ENCODE measurements at regions not wholly inside any gene's neighbourhood (a gene's known extent, or its start where the extent isn't known, plus 50 kb on each side); places are given as distances from the start of the nearest gene placed in this dataset.

GRCh38 chr2:236647621-236648020, 78.0 kb downstream of the ACKR3 start:
- intact Hi-C loops (cut with DNase I): no loop called here
- DNase-seq (ENCODE audit: missing footprints): no peak
- ATAC-seq: no peak

DNA sequence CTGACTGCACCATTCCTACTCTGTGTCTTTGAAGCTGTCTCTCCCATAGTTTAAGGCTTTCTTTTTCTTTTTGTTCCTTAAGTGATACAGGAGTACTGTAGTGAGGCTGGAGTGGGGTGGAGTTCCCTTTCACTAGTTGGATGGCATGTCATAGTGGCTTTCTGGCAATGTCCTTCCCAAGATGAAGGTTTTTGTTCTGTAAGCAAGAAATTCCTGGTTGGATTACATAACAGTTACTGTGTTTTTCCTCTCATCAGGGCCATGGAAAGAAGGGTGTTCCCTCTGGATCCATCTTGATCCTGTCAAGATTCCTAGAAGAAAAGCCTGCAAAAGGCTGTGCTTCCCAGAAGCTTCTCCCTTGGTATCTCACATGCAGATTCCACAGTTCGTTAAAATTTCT, 84.2 kb downstream of the ACKR3 start:
- intact Hi-C loops (cut with DNase I): loop anchor here (10.0 kb wide), 1 partner anchor 321 kb away; no protein-coding TSS in a partner anchor
- DNase-seq (ENCODE audit: missing footprints): no peak
- peak; percentile 76 for ATAC-seq

GRCh38 chr2:236654496-236654895, 84.9 kb downstream of the ACKR3 start:
- intact Hi-C loops (cut with DNase I): loop anchor here (10.0 kb wide), 1 partner anchor 320 kb away; no protein-coding TSS in a partner anchor
- DNase-seq (ENCODE audit: missing footprints) (no peak), ATAC-seq (no peak)

DNA sequence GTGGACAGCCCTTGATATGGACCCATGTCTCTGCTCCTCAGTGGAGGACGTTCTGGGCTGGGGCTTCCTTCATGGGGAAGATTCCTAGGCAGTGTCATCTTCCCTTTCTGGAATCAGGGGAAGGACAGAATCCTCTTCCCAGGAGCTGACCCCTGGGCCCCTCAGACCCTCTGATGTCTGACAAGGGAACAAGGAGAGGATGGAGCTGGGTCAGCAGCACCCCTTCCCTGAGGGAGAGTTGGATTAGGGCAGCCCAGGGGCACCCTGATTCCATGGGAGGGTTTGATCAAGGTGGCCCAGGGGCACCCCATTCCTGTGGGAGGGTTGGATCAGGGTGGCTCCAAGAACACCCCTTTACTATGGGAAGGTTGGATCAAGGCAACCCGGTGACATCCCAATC, 86.5 kb downstream of the ACKR3 start:
- intact Hi-C loops (cut with DNase I): loop anchor here (10.0 kb wide), 1 partner anchor 319 kb away; no protein-coding TSS in a partner anchor
- ATAC-seq (no peak), DNase-seq (ENCODE audit: missing footprints) (no peak)

GRCh38 chr2:236656721-236657120, 87.1 kb downstream of the ACKR3 start:
- ATAC-seq (no peak), DNase-seq (ENCODE audit: missing footprints) (no peak)
- intact Hi-C loops (cut with DNase I): loop anchor here (10.0 kb wide), 1 partner anchor 318 kb away; no protein-coding TSS in a partner anchor

DNA sequence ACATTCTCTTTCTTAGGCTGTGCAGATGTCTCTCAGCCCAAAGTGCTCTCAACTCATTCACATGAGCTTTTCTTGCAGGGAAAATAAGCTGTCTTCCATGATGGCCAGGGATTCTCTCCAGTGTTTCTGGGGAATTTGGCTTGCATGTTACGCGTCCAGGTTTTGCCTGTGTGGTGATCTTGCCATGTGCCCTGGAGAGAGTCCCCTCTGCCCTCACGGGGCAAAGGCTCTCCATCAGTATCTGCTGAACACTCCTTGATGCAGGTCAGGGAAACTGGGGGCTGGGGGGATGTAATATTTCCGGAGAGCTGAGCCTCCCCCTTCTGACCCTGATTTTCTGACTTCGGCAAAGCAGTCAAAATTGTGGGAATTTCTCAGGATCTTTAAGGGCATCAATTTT, 87.6 kb downstream of the ACKR3 start:
- DNase-seq (ENCODE audit: missing footprints) (no peak), ATAC-seq (no peak)
- intact Hi-C loops (cut with DNase I): loop anchor here (10.0 kb wide), 1 partner anchor 318 kb away; no protein-coding TSS in a partner anchor

GRCh38 chr2:236657801-236658200, 88.2 kb downstream of the ACKR3 start:
- ATAC-seq: no peak
- no peak for DNase-seq (ENCODE audit: missing footprints)
- intact Hi-C loops (cut with DNase I): loop anchor here (10.0 kb wide), 1 partner anchor 317 kb away; no protein-coding TSS in a partner anchor

DNA sequence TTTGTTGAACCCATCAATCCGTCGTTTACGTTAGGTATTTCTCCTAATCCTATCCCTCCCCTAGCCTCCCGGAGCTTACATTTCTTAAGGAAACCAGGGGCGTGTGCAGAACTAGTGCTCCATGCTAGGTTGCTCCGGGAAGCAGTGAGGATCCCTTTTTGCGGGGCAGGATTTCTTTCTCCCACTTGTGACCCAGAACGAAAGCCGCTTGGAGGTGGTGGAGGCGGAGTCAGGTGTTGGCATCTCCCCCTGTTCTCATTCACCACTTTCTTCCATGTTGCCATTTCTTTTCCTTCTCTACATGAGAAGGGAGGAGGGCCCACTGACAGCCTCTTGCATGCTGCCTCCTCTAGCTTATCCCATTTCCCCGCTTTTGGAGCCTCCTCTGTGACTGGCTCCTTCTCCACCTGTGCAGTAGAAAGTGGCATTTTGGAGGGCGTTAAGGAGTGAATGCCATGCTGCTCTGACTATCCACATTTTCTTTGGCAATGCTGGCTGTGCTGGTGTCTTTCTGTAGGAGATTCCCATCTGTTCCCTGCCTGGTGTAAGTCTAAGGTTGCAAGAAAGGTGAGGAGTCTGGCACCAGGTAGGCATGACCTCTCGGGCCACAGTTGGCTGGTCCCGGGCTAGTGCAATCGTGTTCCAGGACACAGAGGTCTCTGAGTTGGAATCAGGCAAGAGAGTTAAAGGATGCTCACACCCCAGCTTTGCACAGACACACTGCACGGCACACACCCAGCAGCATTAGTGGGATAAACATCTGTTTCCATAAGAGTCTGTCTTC, 89.5 kb downstream of the ACKR3 start:
- ATAC-seq (no peak), DNase-seq (ENCODE audit: missing footprints) (no peak)
- intact Hi-C loops (cut with DNase I): loop anchor here (10.0 kb wide), 1 partner anchor 316 kb away; no protein-coding TSS in a partner anchor

DNA sequence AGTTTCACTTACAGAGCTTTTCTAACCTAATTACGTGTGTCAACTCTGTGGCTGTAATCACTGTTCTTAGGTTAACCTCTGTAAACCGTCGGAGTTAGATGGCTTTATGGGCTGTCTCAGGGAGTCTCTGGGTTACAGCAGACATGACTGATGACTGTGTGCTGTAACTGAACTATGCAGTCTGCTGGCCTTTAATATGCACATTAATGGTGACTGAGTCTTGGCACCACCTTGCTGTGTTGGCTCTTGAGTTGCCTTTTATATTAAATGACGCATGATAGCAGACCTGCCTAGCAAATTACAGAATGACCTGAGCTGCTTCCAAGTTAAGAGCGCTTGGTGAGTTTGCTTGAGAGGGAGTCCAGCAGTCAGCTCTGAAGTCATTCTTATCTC, 90.1 kb downstream of the ACKR3 start:
- intact Hi-C loops (cut with DNase I): loop anchor here (10.0 kb wide), 1 partner anchor 315 kb away; no protein-coding TSS in a partner anchor
- DNase-seq (ENCODE audit: missing footprints) (no peak), ATAC-seq (no peak)

GRCh38 chr2:236661061-236661761, 91.6 kb downstream of the ACKR3 start:
- intact Hi-C loops (cut with DNase I): no loop called here
- DNase-seq (ENCODE audit: missing footprints) (no peak), ATAC-seq (peak; percentile 53)

- intact Hi-C loops (cut with DNase I): no loop called here
- DNase-seq (ENCODE audit: missing footprints) (no peak), ATAC-seq (peak; percentile 53)
Measured at GRCh38 chr2:236661762-236662110, 92.1 kb downstream of the ACKR3 start.

DNA sequence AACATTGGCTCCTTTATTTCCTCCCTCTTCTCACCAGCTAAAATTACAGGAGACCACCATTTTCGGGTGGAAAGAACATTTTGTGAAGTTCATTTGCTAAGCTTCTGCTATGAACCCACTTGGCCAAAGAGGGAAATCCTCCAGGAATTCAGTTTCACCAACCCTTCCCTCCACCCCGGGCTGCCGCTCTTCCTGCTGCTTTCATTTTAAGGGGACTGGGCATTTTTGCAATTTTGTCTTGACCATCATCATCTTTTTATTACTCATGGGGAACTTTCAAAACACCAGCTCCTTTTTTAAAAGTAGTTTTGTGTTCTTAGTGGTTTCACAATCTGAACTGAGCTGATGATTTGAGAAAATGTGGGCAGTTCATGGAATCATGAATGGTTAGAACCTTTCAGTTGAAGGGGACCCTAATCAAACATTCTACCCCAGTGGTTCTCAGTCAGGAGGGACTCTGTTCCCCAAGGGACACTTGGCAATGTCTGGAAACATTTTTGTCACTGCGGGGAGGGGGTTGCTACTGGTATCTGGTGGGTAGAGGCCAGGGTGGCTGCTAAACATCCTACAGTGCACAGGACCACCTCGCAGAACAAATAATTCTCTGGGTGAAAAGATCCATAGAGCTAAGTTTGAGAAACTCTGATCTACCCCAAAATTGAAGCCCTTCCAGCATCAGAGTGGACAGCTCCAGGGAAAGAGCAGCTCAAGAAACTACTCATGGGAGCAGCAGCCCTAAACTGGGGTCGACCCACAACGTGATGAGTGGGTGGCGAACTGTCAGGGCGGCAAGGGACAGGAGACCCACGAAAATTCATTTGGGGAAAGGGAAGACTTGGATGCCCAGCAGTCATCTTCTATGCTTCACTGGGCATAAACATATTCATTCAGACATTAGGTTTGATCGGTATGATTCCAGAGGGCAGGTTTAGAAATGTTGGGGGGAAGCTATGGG, 92.9 kb downstream of the ACKR3 start:
- no peak for DNase-seq (ENCODE audit: missing footprints)
- peak; percentile 14 for ATAC-seq
- intact Hi-C loops (cut with DNase I): no loop called here

DNA sequence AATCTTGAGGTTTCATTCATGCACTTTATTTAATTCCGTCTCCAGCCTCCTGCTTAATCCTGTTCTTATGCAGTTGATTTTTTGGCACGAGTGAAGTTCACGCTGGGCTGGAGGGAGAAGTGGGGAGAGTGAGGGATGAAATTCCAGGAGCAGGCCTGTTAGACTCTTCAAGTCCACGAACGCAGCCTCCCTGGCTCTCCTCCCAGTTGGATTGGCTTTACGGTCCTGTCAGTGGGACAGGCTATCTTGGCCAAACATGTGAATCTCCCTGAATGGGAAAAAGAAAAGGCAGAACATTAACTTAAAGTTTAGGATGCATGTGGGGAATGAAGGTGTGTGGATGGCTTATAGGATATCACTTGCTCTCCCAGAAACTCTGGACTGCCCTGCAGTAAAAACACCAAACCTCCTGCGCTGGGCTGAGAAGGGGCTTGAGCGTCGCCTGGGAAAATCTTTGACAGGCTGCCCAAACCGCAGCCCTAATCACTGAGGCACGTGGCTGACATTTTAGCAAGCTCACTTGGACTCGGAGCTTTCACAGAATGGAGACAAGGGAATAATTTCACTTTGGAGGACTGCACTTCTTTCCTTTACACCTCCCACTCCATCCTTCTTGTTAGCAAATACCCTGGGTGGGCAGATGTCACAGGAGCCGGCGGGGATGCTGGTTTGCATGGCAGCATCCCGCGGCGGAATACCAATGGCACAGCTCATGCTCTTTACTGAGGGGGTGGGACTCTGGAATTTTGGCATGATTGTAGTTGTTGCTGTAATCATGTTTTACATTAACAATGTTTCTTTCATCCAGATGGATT, 93.9 kb downstream of the ACKR3 start:
- DNase-seq (ENCODE audit: missing footprints): peak; percentile 82
- peak; percentile 75 for ATAC-seq
- intact Hi-C loops (cut with DNase I): no loop called here

GRCh38 chr2:236664136-236664535, 94.5 kb downstream of the ACKR3 start:
- intact Hi-C loops (cut with DNase I): no loop called here
- no peak for ATAC-seq
- DNase-seq (ENCODE audit: missing footprints): no peak

DNA sequence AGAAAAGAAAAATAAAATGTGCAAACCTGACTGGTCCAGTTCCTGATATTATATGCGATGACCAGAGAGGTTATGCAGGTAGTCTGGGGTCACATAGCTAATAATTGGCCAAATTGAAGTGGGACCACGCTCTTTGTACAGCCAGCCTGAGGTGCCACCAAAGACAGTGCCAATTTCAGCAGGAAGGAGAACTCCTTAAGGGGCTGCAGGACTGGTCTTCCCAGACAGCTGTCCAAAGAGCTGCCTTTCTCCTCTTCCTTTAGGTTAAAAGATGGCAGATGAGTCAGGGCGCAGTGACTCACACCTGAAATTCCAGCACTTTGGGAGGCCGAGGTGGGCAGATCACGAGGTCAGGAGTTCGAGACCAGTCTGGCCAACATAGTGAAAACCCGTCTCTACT, 95.5 kb downstream of the ACKR3 start:
- intact Hi-C loops (cut with DNase I): no loop called here
- no peak for ATAC-seq
- no peak for DNase-seq (ENCODE audit: missing footprints)

GRCh38 chr2:236665572-236666118, 96.0 kb downstream of the ACKR3 start:
- ATAC-seq (no peak), DNase-seq (ENCODE audit: missing footprints) (no peak)
- intact Hi-C loops (cut with DNase I): no loop called here

DNA sequence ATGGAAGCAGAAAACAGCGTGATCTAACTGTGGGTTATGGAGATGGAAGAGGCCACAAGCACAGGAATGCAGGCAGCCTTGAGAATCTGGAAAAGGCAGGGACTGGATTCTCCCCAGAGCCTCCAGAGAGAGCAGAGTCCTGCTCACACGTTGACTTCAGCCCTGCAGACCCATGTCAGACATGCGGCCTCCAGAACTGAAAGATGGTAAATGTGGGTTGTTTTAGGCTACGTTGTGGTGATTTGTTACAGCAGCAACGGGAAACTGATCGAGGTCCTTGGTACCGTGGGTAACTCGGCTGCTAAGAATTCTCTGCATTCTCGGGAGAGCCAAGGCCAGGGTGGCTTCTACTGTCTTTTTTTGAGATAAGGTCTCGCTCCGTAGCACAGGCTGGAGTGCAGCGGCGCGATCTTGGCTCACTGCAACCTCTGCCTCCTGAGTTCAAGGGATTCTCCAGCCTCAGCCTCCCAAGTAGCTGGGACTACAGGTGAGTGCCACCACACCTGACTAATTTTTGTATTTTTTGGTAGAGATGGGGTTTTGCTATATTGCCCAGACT, 97.1 kb downstream of the ACKR3 start:
- intact Hi-C loops (cut with DNase I): no loop called here
- DNase-seq (ENCODE audit: missing footprints) (no peak), ATAC-seq (no peak)

DNA sequence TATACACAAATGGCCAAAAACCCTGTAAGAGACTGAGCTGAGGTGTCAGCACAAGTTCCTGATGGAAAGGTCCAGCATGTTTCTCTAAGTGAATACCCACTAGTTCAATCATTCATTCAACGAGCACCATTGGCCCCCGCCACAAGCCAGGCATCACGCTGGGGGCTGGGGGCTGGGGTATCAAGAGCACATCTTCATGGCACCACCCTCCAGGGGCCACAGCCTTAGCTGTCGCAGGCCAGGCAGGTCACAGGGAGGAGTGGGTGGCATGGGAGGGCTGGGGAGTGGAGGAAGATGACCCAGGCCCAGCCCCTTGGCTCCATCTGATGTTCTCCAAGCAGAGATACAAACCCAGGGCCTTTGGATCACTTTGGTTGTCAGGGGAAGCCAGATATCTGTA, 97.9 kb downstream of the ACKR3 start:
- ATAC-seq (no peak), DNase-seq (ENCODE audit: missing footprints) (no peak)
- intact Hi-C loops (cut with DNase I): no loop called here

All from Right ventricle myocardium inferior (tissue), 1 donor.